Neural cell (in vitro differentiated cells): ENCODE measurements at regions not wholly inside any gene's neighbourhood (a gene's known extent, or its start where the extent isn't known, plus 50 kb on each side); places are given as distances from the start of the nearest gene placed in this dataset.

ENCODE experiments used
- H2AFZ ChIP-seq: fragments of 200-600, 300-800 bp; sonication (generic), shearing (Covaris generic); 2 replicates; pipeline ENCODE4 v1.6.0; 2014; ENCODE audit warnings: low read depth, mild to moderate bottlenecking, antibody characterized with exemption, low read length, moderate library complexity
- H3F3A ChIP-seq: fragments of 200-600 bp; shearing (Covaris generic); 2 replicates; pipeline ENCODE4 v1.6.1; 2016; ENCODE audit warnings: mild to moderate bottlenecking, moderate library complexity, mixed read lengths, antibody characterized with exemption, low read length; ENCODE audit not compliant: insufficient read depth, poor library complexity, severe bottlenecking
- H3K27ac ChIP-seq: fragments of 200-600, 300-800 bp; sonication (generic), shearing (Covaris generic); 2 replicates; pipeline ENCODE4 v1.5.1; 2014; ENCODE audit warnings: mild to moderate bottlenecking, low read length, moderate library complexity
- H3K27me3 ChIP-seq: fragments of 300-800, 200-600 bp; sonication (generic), shearing (Covaris generic); 2 replicates; pipeline ENCODE4 v1.6.0; 2014; ENCODE audit warnings: mild to moderate bottlenecking, low read depth, low read length, moderate library complexity; ENCODE audit not compliant: insufficient read depth
- H3K36me3 ChIP-seq: fragments of 300-800, 200-600 bp; sonication (generic), shearing (Covaris generic); 2 replicates; pipeline ENCODE4 v1.5.1; 2014; ENCODE audit warnings: mild to moderate bottlenecking, antibody characterized with exemption, low read length, moderate library complexity; ENCODE audit not compliant: insufficient read depth
- H3K4me2 ChIP-seq: fragments of 300-800, 200-600 bp; sonication (generic), shearing (Covaris generic); 2 replicates; pipeline ENCODE4 v1.6.0; 2014; ENCODE audit warnings: mild to moderate bottlenecking, low read length
- H3K4me3 ChIP-seq: fragments of 300-800, 200-600 bp; sonication (generic), shearing (Covaris generic); 2 replicates; pipeline ENCODE4 v1.5.1; 2014; ENCODE audit warnings: mild to moderate bottlenecking, low read length, moderate library complexity
- H3K79me2 ChIP-seq: fragments of 200-600 bp; shearing (Covaris generic); replicated peaks from 2 replicates; pipeline ENCODE4 v1.6.0; 2014; ENCODE audit warnings: mild to moderate bottlenecking, low read length, moderate library complexity; ENCODE audit not compliant: insufficient read depth
- H3K9ac ChIP-seq: fragments of 300-800, 200-600 bp; sonication (generic), shearing (Covaris generic); 2 replicates; pipeline ENCODE4 v1.6.1; 2016; ENCODE audit warnings: mild to moderate bottlenecking, low read length, mixed read lengths
- H3K9me2 ChIP-seq: fragments of 200-600 bp; shearing (Covaris generic); 2 replicates; pipeline ENCODE4 v1.6.1; 2016; ENCODE audit warnings: mild to moderate bottlenecking, low read length, mixed read lengths; ENCODE audit not compliant: insufficient read depth
- H3K9me3 ChIP-seq: fragments of 200-600, 300-800 bp; sonication (generic), shearing (Covaris generic); 2 replicates; pipeline ENCODE4 v1.6.1; 2016; ENCODE audit warnings: mild to moderate bottlenecking, mixed run types, low read length, moderate library complexity, mixed read lengths
- H4K20me1 ChIP-seq: fragments of 200-600 bp; shearing (Covaris generic); 2 replicates; pipeline ENCODE4 v1.6.1; 2016; ENCODE audit warnings: mild to moderate bottlenecking, mixed run types; ENCODE audit not compliant: insufficient read depth
- CTCF ChIP-seq: fragments of 450-650 bp; IDR thresholded peaks from 2 replicates; pipeline ENCODE4 v1.5.1; 2014; ENCODE audit warnings: antibody characterized with exemption, mild to moderate bottlenecking, moderate library complexity; ENCODE audit not compliant: poor library complexity, severe bottlenecking
- EP300 ChIP-seq: fragments of 450-650 bp; conservative IDR thresholded peaks from 2 replicates; pipeline ENCODE4 v1.6.1; 2014; ENCODE audit warnings: antibody characterized with exemption, mild to moderate bottlenecking, moderate library complexity; ENCODE audit not compliant: poor library complexity, severe bottlenecking
- EZH2 ChIP-seq: fragments of 200-600, 300-800 bp; shearing (Covaris generic), sonication (generic); IDR thresholded peaks from 2 replicates; pipeline ENCODE4 v1.6.1; 2014; ENCODE audit warnings: antibody characterized with exemption, low read length, borderline replicate concordance, mild to moderate bottlenecking; ENCODE audit not compliant: insufficient read depth, poor library complexity, severe bottlenecking
- MXI1 ChIP-seq: fragments of 450-650 bp; conservative IDR thresholded peaks from 2 replicates; pipeline ENCODE4 v1.6.1; 2014; ENCODE audit warnings: antibody characterized with exemption, mild to moderate bottlenecking; ENCODE audit not compliant: poor library complexity, severe bottlenecking
- POLR2AphosphoS5 ChIP-seq: IDR thresholded peaks from 2 replicates; pipeline ENCODE4 v1.6.1; 2012
- RAD21 ChIP-seq: fragments of 450-650 bp; conservative IDR thresholded peaks from 2 replicates; pipeline ENCODE4 v1.6.1; 2014; ENCODE audit warnings: antibody characterized with exemption, mild to moderate bottlenecking, moderate library complexity
- REST ChIP-seq: IDR thresholded peaks from 2 replicates; pipeline ENCODE4 v1.6.1; 2012; ENCODE audit warnings: borderline replicate concordance
- SMC3 ChIP-seq: fragments of 450-650 bp; conservative IDR thresholded peaks from 2 replicates; pipeline ENCODE4 v1.6.1; 2014; ENCODE audit warnings: antibody characterized with exemption, mild to moderate bottlenecking, moderate library complexity; ENCODE audit not compliant: poor library complexity
- TAF1 ChIP-seq: IDR thresholded peaks from 2 replicates; pipeline ENCODE4 v1.6.1; 2012; ENCODE audit warnings: low read depth

GRCh38 chr11:45043755-45044475 lies 93.2 kb upstream of the TP53I11 start:
- no peaks in the 10 kb centered on the region for H3F3A ChIP-seq
- no peaks in the 10 kb centered on the region for H4K20me1 ChIP-seq

More at GRCh38 chr11:45043755-45044475, 93.2 kb upstream of the TP53I11 start:
- no peaks in the 10 kb centered on the region for H3K36me3 ChIP-seq
- H3K9ac ChIP-seq: no peak overlapping the region
- no peak overlapping the region for H3K4me3 ChIP-seq
- H2AFZ ChIP-seq: no peak overlapping the region
- no peak for TF ChIP-seq SMC3
- TF ChIP-seq REST: no peak
- no peak for TF ChIP-seq EZH2
- TF ChIP-seq POLR2AphosphoS5: no peak
- no peak for TF ChIP-seq MXI1
- TF ChIP-seq TAF1: no peak
- no peak for TF ChIP-seq CTCF
- TF ChIP-seq EP300: no peak
- TF ChIP-seq RAD21: no peak
- no peaks in the 10 kb centered on the region for H3K27me3 ChIP-seq
- H3K9me2 ChIP-seq: no peaks in the 10 kb centered on the region
- no peaks in the 10 kb centered on the region for H3K9me3 ChIP-seq
- no peak overlapping the region for H3K4me2 ChIP-seq
- H3K79me2 ChIP-seq: no peaks in the 10 kb centered on the region
- no peak overlapping the region for H3K27ac ChIP-seq
